Stimulated activated CD4-positive, alpha-beta T cell treated with anti-CD3 and anti-CD28 coated beads, Interleukin-1b, Interleukin-23, amount 100 ng/mL, for 24 hours (primary cell): ENCODE measurements at regions not wholly inside any gene's neighbourhood (a gene's known extent, or its start where the extent isn't known, plus 50 kb on each side); places are given as distances from the start of the nearest gene placed in this dataset.
"Not testable (repeated sequence)": the region's sequence is repeated elsewhere in the genome, so short reads cannot be mapped to it uniquely, and the experiment has no call there.

Experiments used
- DNase-seq, 4 experiments: peaks; one replicate each; pipeline ENCODE4 v3.0.0-alpha.2; 2020; ENCODE audit warnings: low read depth in 4 of 4, low spot score in 1 of 4

GRCh38 chr2:64743739-64744330 lies 90.1 kb upstream of the SERTAD2 start:
- DNase-seq = no peak

GRCh38 chr2:64745562-64745961 lies 91.8 kb upstream of the SERTAD2 start:
- DNase-seq = no peak

GRCh38 chr2:64747690-64748091 lies 94.0 kb upstream of the SERTAD2 start:
- DNase-seq = not testable (repeated sequence)

DNA sequence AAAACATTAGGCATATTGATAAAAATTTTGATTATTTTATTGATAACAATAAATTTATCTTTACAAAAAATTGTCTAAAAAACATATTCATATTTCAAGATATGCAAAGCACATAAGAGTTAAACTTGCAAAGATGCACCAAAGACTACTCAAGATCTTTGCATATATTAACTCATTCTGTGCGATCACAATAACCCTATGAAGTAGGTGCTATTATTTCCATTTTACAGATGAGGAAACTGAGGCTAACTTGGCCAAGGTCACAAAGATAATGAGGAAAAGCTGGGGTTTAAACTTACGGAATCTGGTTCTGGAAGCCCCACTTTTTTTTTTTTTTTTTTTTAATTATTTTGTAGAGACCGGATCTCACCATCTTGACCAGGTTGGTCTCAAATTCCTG lies 94.4 kb upstream of the SERTAD2 start:
- no peak for DNase-seq

- DNase-seq = no peak
Observed at GRCh38 chr2:64748561-64748960, 94.8 kb upstream of the SERTAD2 start.

DNA sequence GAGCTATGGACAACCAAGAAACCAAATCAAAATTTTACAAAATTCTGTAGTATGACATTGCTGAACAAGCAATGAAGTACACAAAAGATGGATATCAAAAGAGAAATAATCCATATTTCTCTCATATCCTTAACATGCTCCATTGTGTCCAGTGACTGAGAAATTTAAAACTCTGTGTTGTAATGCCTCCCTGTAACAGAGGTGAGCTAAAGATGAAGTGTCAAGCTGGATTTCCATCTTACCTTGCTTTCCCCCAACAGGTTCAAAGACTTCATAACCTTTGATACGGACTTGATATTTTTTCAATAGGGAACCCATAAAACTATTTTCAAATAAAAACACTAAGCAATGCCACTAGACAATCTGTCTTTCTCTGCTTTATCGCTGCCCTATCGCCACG lies 95.7 kb upstream of the SERTAD2 start:
- no peak for DNase-seq

- DNase-seq = peak in 2 of 4 experiments; percentile 12 to 20
Observed at GRCh38 chr2:64750001-64750816, 96.5 kb upstream of the SERTAD2 start.

GRCh38 chr2:64750817-64751285 lies 97.1 kb upstream of the SERTAD2 start:
- DNase-seq = peak; percentile 90 to 98 (median 92)

DNA sequence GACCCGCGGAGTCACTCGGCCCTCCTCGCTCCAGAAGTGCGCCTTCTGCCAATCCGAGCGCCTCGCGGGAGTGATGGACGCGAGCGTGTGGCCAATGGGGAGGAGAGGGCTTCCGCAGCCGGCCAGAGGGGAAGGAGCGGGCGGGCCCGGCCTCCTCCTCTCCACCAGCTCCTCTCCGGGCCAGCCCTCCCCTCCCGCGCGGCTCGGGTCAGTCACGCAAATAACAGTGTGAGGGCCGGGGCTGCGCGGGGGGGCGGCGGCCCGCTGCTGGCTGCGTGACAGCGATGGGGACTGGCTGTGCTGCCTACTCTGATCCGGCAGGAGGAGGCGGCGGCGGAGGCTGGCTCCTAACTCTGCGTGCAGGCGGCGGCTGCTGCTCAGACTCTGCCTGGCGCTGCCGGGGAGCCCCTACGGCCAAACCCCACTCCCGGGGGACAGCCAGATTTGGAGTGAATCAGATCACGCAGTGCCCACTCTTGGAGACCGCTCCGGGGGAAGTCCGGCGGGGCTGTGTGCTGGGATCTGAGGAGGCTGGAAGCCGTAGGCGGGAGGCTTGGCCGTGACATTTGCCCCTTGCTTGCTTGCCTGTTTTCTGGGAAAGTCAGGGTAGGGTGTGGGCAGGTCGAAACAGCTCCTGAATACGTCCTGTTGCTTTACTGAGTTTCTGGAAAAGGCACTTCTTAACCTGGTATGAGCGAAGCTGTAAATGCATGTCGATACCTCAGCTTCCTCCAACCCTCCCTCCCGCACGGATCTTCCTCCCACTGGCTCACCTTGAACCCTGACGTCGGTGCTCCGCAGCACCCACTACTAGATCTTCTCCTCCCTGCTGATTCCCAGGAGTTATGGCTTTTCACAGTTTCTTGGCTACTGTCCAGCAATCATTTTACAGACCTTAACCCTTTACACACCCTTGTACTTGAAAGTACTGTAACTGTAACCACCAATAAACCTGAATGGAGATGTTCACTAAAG lies 97.9 kb upstream of the SERTAD2 start:
- DNase-seq = no peak

DNA sequence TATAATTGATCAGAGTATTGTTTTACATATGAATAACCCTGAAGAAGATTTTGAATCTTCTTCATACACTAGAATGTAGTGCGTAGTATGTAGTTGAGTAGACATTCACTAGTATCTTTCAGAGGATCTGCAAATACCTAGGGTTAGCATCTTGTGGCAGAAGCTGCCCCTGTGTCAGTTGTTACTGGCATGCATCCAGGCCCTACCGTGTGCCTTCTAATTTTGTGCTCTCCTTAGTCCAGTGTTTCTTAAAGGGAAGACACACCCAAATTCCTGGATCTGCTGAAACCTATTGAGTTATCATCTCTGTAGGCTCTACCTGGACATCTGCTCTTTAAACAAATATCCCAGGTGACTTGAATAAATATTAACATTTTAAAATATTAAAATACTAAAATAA lies 99.7 kb upstream of the SERTAD2 start:
- no peak for DNase-seq

GRCh38 chr2:64754570-64754969 lies 100.9 kb upstream of the SERTAD2 start:
- DNase-seq = no peak

DNA sequence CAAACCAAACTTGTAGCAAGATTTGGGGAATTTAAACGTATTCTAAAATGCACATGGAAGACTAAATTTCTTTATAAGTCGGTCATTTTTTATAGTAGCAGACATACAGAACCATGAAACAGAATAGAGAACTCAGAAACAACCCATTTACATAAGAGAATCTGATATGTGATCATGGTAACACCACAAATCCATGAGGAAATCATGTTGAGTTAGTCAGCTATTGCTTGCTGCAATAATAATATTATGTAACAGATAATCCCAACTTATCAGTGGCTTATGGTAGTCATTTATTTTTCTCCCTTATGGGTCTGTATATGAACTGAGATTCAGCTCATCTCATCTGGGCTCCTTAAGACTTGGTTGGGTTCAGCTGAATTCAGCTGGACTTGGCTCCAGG lies 103.4 kb upstream of the SERTAD2 start:
- no peak for DNase-seq

DNA sequence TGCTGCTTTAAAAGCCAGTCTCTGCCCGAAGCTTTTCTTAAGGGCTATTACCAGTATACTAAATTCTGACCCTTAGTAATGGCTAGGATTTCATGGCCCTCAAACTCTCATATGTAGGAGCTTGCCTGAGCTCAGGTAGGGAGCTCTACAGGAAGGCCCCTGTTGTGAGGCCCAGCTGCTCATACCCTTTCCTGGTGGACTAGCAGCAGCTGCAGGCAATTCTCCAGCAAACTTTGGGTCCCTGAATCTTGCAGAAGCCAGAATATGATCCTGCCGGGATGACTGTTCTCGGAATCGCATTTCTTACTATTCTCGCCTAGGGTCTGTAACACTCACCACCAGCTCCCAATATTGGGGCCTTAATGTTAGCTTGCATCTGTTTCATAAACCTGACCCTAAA lies 106.4 kb upstream of the SERTAD2 start:
- DNase-seq = no peak

- DNase-seq = no peak
Observed at GRCh38 chr2:64762301-64762997, 108.7 kb upstream of the SERTAD2 start.

DNA sequence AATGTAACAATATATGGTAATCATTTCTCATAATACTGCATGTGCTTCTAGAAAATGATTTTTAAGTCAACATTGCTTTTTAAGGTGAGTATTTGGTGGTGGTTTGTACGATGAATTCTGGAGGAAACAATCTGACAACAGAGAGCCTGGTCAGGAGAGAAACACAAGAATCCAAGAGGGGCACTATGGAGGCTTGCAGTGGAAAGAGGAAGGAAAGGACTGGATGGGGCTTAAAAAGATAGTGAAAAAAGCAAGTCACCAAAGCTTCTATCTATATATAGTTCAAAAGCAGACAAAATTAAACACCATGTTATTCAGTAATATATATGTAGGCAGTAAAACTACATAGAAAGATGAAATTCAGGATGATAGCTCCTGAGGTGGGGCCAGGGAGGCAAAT lies 109.4 kb upstream of the SERTAD2 start:
- no peak for DNase-seq

GRCh38 chr2:64765160-64765805 lies 111.6 kb upstream of the SERTAD2 start:
- no peak for DNase-seq

- DNase-seq = no peak
Observed at GRCh38 chr2:64766841-64767669, 113.3 kb upstream of the SERTAD2 start.

DNA sequence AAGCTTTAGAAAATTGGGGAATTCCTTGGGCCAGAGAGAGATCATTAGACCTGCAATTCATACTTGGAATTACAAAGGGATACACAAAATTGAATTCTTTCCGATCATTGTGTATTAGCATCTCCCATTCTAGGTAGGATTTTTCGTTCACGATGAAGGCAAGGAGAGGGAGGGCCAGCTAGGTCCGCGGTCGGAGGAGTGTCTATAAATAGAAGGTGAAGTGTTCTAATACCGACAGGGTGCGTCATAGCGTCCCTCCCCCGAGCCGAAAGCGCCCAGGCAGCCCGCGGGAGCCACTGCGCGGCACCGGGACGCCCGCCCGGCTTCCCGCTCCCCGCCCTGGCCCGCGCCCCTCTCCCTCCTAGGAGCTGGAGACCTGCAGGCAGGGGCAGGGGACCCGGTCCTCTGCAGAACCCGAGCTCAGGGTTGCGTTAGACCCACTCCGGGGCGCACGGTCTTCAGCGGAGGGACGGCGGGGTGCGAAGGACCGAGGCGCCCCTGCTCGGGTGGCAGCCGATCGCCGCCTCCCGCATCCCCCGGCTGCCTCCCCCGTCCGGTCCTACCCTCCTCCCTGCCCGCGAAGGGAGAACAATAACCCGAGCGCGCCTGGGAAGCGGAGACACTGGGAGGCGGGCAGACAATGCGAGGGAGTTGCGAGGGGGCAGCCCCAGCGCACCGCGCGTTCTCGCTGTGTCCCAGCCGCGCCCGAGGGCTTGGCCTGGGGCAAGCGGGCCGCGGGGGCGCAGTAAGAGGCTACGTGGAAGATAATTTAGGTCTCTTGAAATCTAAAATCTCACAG lies 114.2 kb upstream of the SERTAD2 start:
- peak; percentile 41 to 71 (median 50) for DNase-seq
